Stomach (tissue), 8 donors: ENCODE measurements at regions not wholly inside any gene's neighbourhood (a gene's known extent, or its start where the extent isn't known, plus 50 kb on each side); places are given as distances from the start of the nearest gene placed in this dataset.
"Not testable (repeated sequence)": the region's sequence is repeated elsewhere in the genome, so short reads cannot be mapped to it uniquely, and the experiment has no call there.

Experiments used
- DNase-seq, 2 donors: peaks; one replicate each; pipeline versions ENCODE4 v3.0.0 to v3.0.0-alpha.2; 2013 to 2019
- H3K27ac ChIP-seq, 5 donors: fragments of 200-600 bp in 4 of 5; sonication (generic) in 4 of 5; one replicate each; pipeline ENCODE4 v1.5.1; 2013 to 2019; ENCODE audit warnings: mild to moderate bottlenecking in 1 of 5, moderate library complexity in 1 of 5
- H3K27me3 ChIP-seq, 3 donors: fragments of 200-600 bp; sonication (generic); one replicate each; pipeline ENCODE4 v1.5.1; 2017 to 2019; ENCODE audit warnings: mixed run types in 1 of 3
- H3K36me3 ChIP-seq, 4 donors: fragments of 200-600 bp; sonication (generic); 1 replicate in 3 of 4; 2 replicates in 1 of 4; pipeline ENCODE4 v1.5.1; 2016 to 2019
- H3K4me1 ChIP-seq, 4 donors: fragments of 200-600 bp; sonication (generic); one replicate each; pipeline ENCODE4 v1.5.1; 2016 to 2019
- H3K4me3 ChIP-seq, 4 donors: fragments of 200-600 bp; sonication (generic) in 3 of 4; one replicate each; pipeline ENCODE4 v1.5.1; 2016 to 2019; ENCODE audit warnings: mild to moderate bottlenecking in 1 of 4
- H3K9me3 ChIP-seq, 4 donors: fragments of 200-600 bp; sonication (generic); one replicate each; pipeline ENCODE4 v1.5.1; 2016 to 2019
- EP300 ChIP-seq: sonication (generic); formaldehyde crosslinking; IDR thresholded peaks from one replicate; pipeline ENCODE4 v1.6.1; 2017; ENCODE audit warnings: antibody characterized with exemption
- POLR2A ChIP-seq, 4 donors: fragments of 450-650 bp; IDR thresholded peaks; one replicate each; pipeline ENCODE4 v1.6.1; 2016; ENCODE audit warnings: antibody characterized with exemption in 4 of 4, control low read depth in 2 of 4, mild to moderate bottlenecking in 1 of 4, moderate library complexity in 1 of 4
- POLR2AphosphoS5 ChIP-seq, 3 donors: sonication (generic); formaldehyde crosslinking; IDR thresholded peaks; one replicate each; pipeline ENCODE4 v1.6.1; 2016; ENCODE audit warnings: antibody characterized with exemption in 3 of 3
- WGBS, 5 donors: extraction: QIAGEN DNeasy Blood & Tissue Kit in 3 of 5; methylation state at CpG; one replicate each; pipeline versions ENCODE4 v1.1.5 to v1.1.7; 2013 to 2018; 5-methylcytosine and 5-hydroxymethylcytosine counted together
- intact Hi-C: fragments of 100-400 bp; cut with DNase I; formaldehyde crosslinking; loops from one replicate; pipeline ENCODE4 v1.15.1; 2023; ENCODE audit warnings: low total_unique reads
- TF ChIP-seq, protein P1 (sequence below), 7 experiments: fragments of 450-650 bp in 4 of 7; fragments of 200-600 bp in 3 of 7; sonication (generic) in 3 of 7; IDR thresholded peaks; one replicate each; pipeline ENCODE4 v1.5.1; 2016 to 2019; ENCODE audit warnings: antibody characterized with exemption in 7 of 7, control low read depth in 2 of 7, mild to moderate bottlenecking in 1 of 7
- donor health status: healthy with polysubstance abuse.
- donor health status: Bipolar disorder and iron deficiency.
- donor health status: healthy.

DNA sequence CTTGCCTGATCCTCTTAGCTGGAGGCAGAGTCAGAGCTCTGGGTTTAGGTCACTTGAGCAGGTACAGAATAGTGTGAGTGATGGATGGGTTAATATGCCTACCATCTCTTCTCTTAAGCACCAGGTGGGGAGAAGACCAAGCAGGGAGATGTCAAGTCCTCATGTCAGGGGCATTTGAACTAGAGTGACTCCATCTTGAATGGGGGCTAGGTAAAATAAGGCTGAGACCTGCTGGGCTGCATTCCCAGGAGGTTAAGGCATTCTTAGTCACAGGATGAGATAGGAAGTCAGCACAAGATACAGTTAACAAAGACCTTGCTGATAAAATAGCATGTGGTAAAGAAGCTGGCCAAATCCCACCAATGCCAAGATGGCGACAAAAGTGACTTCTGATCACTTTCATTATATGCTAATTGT lies 77.4 kb upstream of the BTG3 start:
- 38 to 57% (median 48%) methylated on average over 1 of the region's 1 CpG for WGBS, 5 donors

DNA sequence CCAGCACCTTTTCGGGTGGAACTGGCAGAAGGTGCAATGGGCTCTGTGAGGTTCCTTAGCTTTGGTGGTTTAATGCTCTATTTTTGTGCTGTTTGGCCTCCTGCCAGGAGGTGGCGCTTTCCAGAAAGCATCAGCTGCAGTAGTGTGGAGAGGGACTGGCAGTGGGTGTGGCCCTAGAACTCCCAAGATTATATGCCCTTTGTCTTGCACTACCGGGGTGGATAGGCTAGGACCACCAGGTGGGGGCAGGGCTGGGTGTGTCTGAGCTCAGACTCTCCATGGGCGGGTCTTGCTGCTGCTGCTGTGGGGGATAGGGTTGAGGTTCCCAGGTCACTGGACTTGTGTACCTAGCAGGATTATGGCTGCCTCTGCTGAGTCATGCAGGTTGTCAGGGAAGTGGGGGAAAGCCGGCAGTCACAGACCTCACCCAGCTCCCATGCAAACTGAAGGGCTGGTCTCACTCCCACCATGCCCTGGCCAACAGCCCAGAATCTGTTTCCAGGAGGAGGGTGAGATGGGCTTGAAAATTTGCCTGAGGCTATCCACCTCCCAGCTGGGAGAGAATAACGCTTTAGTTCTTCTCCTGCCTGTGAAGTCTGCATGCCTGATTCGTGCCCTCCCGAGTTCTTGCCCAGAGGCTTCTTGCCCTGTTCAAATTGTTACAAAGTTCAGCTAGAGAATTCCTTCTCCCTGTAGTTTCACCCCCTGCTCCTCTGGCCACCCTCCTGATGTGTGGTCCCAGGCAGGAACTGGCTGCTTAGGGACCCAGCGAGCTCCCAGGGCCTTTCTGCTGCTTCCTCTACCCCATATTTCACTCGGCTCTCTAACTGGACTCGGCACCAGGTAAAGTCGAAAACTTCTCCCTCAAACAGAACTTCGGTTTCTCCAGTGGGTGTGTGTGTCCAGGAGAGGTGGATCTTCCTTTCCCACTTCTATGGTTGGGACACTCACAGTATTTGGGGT lies 76.5 kb upstream of the BTG3 start:
- 48 to 56% (median 54%) methylated on average over 12 to 13 of the region's 13 CpGs for WGBS, 5 donors
- Histone ChIP-seq H3K27ac (peak overlapping the region; percentile 3 to 59 (median 15)), H3K36me3 (no peaks in the 10 kb centered on the region), H3K4me3 (no peak overlapping the region), H3K9me3 (no peaks in the 10 kb centered on the region), H3K4me1 (peaks cover 4 to 26% (median 15%) of the 10 kb centered on the region in 4 donors), H3K27me3 (no peaks in the 10 kb centered on the region)
- peak; percentile 51 to 81 for DNase-seq
- TF ChIP-seq EP300 (no peak), POLR2A (IDR thresholded peaks at IDR 0.05) (no peak), POLR2AphosphoS5 (IDR thresholded peaks at IDR 0.05) (no peak)
- TF ChIP-seq, protein P1, sequence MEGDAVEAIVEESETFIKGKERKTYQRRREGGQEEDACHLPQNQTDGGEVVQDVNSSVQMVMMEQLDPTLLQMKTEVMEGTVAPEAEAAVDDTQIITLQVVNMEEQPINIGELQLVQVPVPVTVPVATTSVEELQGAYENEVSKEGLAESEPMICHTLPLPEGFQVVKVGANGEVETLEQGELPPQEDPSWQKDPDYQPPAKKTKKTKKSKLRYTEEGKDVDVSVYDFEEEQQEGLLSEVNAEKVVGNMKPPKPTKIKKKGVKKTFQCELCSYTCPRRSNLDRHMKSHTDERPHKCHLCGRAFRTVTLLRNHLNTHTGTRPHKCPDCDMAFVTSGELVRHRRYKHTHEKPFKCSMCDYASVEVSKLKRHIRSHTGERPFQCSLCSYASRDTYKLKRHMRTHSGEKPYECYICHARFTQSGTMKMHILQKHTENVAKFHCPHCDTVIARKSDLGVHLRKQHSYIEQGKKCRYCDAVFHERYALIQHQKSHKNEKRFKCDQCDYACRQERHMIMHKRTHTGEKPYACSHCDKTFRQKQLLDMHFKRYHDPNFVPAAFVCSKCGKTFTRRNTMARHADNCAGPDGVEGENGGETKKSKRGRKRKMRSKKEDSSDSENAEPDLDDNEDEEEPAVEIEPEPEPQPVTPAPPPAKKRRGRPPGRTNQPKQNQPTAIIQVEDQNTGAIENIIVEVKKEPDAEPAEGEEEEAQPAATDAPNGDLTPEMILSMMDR (IDR thresholded peaks at IDR 0.05): peak in 1 of 7 experiments; percentile 24
- intact Hi-C loops: no loop called here

More for the DNA sequence above, 77.4 kb upstream of the BTG3 start:
- TF ChIP-seq EP300 (no peak), POLR2A (IDR thresholded peaks at IDR 0.05) (no peak), POLR2AphosphoS5 (IDR thresholded peaks at IDR 0.05) (no peak)
- TF ChIP-seq, protein P1 (IDR thresholded peaks at IDR 0.05): no peak
- Histone ChIP-seq H3K27me3 (no peaks in the 10 kb centered on the region), H3K36me3 (no peaks in the 10 kb centered on the region), H3K9me3 (no peaks in the 10 kb centered on the region), H3K4me3 (no peak overlapping the region), H3K4me1 (peaks cover 4 to 26% (median 15%) of the 10 kb centered on the region in 4 donors), H3K27ac (peak overlapping the region in 1 of 5 donors; percentile 20)
- intact Hi-C loops: no loop called here
- DNase-seq: no peak

GRCh38 chr21:17682924-17683323 lies 70.2 kb upstream of the BTG3 start:
- WGBS, 5 donors: 71 to 82% (median 72%) methylated on average over 2 of the region's 2 CpGs
- TF ChIP-seq POLR2AphosphoS5 (IDR thresholded peaks at IDR 0.05): no peak
- TF ChIP-seq, protein P1 (IDR thresholded peaks at IDR 0.05): no peak
- TF ChIP-seq EP300: no peak
- no peak for TF ChIP-seq POLR2A (IDR thresholded peaks at IDR 0.05)
- intact Hi-C loops: no loop called here

GRCh38 chr21:17679002-17679600 lies 66.4 kb upstream of the BTG3 start:
- no peaks in the 10 kb centered on the region for H3K4me1 ChIP-seq
- 0 to 4% (median 0%) methylated on average over 1 of the region's 1 CpG for WGBS, 5 donors
- H3K27ac ChIP-seq: no peak overlapping the region
- TF ChIP-seq, protein P1 (IDR thresholded peaks at IDR 0.05): peak in 5 of 7 experiments; percentile 66 to 89 (median 79)
- TF ChIP-seq POLR2AphosphoS5 (IDR thresholded peaks at IDR 0.05): no peak
- intact Hi-C loops: loop anchor here (5.0 kb wide), 1 partner anchor 223 kb away; no protein-coding TSS in a partner anchor
- DNase-seq: peak in 1 of 2 donors; percentile 84
- no peaks in the 10 kb centered on the region for H3K9me3 ChIP-seq
- no peak overlapping the region for H3K4me3 ChIP-seq
- no peaks in the 10 kb centered on the region for H3K36me3 ChIP-seq
- no peaks in the 10 kb centered on the region for H3K27me3 ChIP-seq

More at GRCh38 chr21:17682924-17683323, 70.2 kb upstream of the BTG3 start:
- H3K4me3 ChIP-seq: no peak overlapping the region
- H3K36me3 ChIP-seq: no peaks in the 10 kb centered on the region
- H3K9me3 ChIP-seq: no peaks in the 10 kb centered on the region
- no peaks in the 10 kb centered on the region for H3K27me3 ChIP-seq
- no peak for DNase-seq
- H3K27ac ChIP-seq: no peak overlapping the region
- no peaks in the 10 kb centered on the region for H3K4me1 ChIP-seq

GRCh38 chr21:17676930-17677329 lies 64.2 kb upstream of the BTG3 start:
- H3K9me3 ChIP-seq, H3K27me3 ChIP-seq, DNase-seq, H3K27ac ChIP-seq, H3K36me3 ChIP-seq, H3K4me1 ChIP-seq, H3K4me3 ChIP-seq: not testable (repeated sequence)
- intact Hi-C loops: loop anchor here (5.0 kb wide), 1 partner anchor 225 kb away; no protein-coding TSS in a partner anchor
- WGBS, 5 donors: 85 to 91% (median 87%) methylated on average over 11 of the region's 11 CpGs
